8988T (cell line): ENCODE measurements at regions not wholly inside any gene's neighbourhood (a gene's known extent, or its start where the extent isn't known, plus 50 kb on each side); places are given as distances from the start of the nearest gene placed in this dataset.
"Not testable (repeated sequence)": the region's sequence is repeated elsewhere in the genome, so short reads cannot be mapped to it uniquely, and the experiment has no call there.

Source experiments
- DNase-seq: peaks from one replicate; pipeline ENCODE4 v3.0.0; 2011

GRCh38 chr4:3882316-3882885 lies 116.2 kb downstream of the ADRA2C start:
- not testable (repeated sequence) for DNase-seq

GRCh38 chr4:3884261-3884660 lies 118.1 kb downstream of the ADRA2C start:
- not testable (repeated sequence) for DNase-seq

GRCh38 chr4:3893590-3893989 lies 127.4 kb downstream of the ADRA2C start:
- not testable (repeated sequence) for DNase-seq

- not testable (repeated sequence) for DNase-seq
Observed at GRCh38 chr4:3894086-3894959, 128.1 kb downstream of the ADRA2C start.

- DNase-seq, result no peak
Observed at GRCh38 chr4:3896441-3896840, 130.3 kb downstream of the ADRA2C start.

- DNase-seq, result not testable (repeated sequence)
Observed at GRCh38 chr4:3896871-3897578, 130.8 kb downstream of the ADRA2C start.

- DNase-seq, result no peak
Observed at GRCh38 chr4:3898098-3898497, 131.9 kb downstream of the ADRA2C start.

- not testable (repeated sequence) for DNase-seq
Observed at GRCh38 chr4:3898928-3899327, 132.7 kb downstream of the ADRA2C start.

GRCh38 chr4:3904264-3904955 lies 138.2 kb downstream of the ADRA2C start:
- not testable (repeated sequence) for DNase-seq

GRCh38 chr4:3909616-3910015 lies 143.4 kb downstream of the ADRA2C start:
- not testable (repeated sequence) for DNase-seq

GRCh38 chr4:3910161-3910950 lies 144.2 kb downstream of the ADRA2C start:
- DNase-seq, result not testable (repeated sequence)

GRCh38 chr4:3911252-3911856 lies 145.2 kb downstream of the ADRA2C start:
- DNase-seq, result no peak

- not testable (repeated sequence) for DNase-seq
Observed at GRCh38 chr4:3914511-3914910, 148.3 kb downstream of the ADRA2C start.

GRCh38 chr4:3919509-3919908 lies 153.3 kb downstream of the ADRA2C start:
- DNase-seq, result not testable (repeated sequence)

GRCh38 chr4:3921902-3922301 lies 155.7 kb downstream of the ADRA2C start:
- DNase-seq, result not testable (repeated sequence)

GRCh38 chr4:3925841-3926240 lies 159.7 kb downstream of the ADRA2C start:
- DNase-seq, result not testable (repeated sequence)

- not testable (repeated sequence) for DNase-seq
Observed at GRCh38 chr4:3926271-3926670, 160.1 kb downstream of the ADRA2C start.

GRCh38 chr4:3926969-3927755 lies 161.0 kb downstream of the ADRA2C start:
- DNase-seq, result not testable (repeated sequence)

- not testable (repeated sequence) for DNase-seq
Observed at GRCh38 chr4:3929431-3929830, 163.2 kb downstream of the ADRA2C start.

GRCh38 chr4:3932734-3933133 lies 166.5 kb downstream of the ADRA2C start:
- not testable (repeated sequence) for DNase-seq

GRCh38 chr4:3935406-3935805 lies 169.2 kb downstream of the ADRA2C start:
- not testable (repeated sequence) for DNase-seq
